ENCODE measurements at regions not wholly inside any gene's neighbourhood (a gene's known extent, or its start where the extent isn't known, plus 50 kb on each side); places are given as distances from the start of the nearest gene placed in this dataset.

- Mint-ChIP-seq H3K9me3 (peaks cover 15% of the 10 kb centered on the region), H3K36me3 (ENCODE audit: low read depth) (no peaks in the 10 kb centered on the region)
Measured at GRCh38 chr2:120673205-120673550, 62.5 kb upstream of the GLI2 start.

GRCh38 chr2:120673571-120674061 is 62.1 kb upstream of the GLI2 start:
- no peak overlapping the region for H3K27ac Mint-ChIP-seq
- H3K9me3 Mint-ChIP-seq: peaks cover 11% of the 10 kb centered on the region
- no peak for TF ChIP-seq CTCF (IDR thresholded peaks at IDR 0.05)
- H3K36me3 Mint-ChIP-seq (ENCODE audit: low read depth): no peaks in the 10 kb centered on the region
- DNase-seq: no peak
- peaks cover 4% of the 10 kb centered on the region for H3K4me1 Mint-ChIP-seq
- H3K4me3 Mint-ChIP-seq: no peak overlapping the region
- peaks cover 94% of the 10 kb centered on the region for H3K27me3 Mint-ChIP-seq (ENCODE audit: low read depth, poor library complexity)

More at GRCh38 chr2:120673205-120673550, 62.5 kb upstream of the GLI2 start:
- no peak for DNase-seq
- Mint-ChIP-seq H3K27ac (no peak overlapping the region), H3K27me3 (ENCODE audit: low read depth, poor library complexity) (peaks cover 96% of the 10 kb centered on the region), H3K4me3 (no peak overlapping the region), H3K4me1 (peaks cover 4% of the 10 kb centered on the region)
- no peak for TF ChIP-seq CTCF (IDR thresholded peaks at IDR 0.05)

- Mint-ChIP-seq H3K9me3 (peaks cover 4% of the 10 kb centered on the region), H3K4me3 (no peak overlapping the region), H3K27me3 (ENCODE audit: low read depth, poor library complexity) (peaks cover 93% of the 10 kb centered on the region), H3K4me1 (peaks cover under 1% of the 10 kb centered on the region), H3K27ac (no peak overlapping the region), H3K36me3 (ENCODE audit: low read depth) (no peaks in the 10 kb centered on the region)
- no peak for DNase-seq
- TF ChIP-seq CTCF (IDR thresholded peaks at IDR 0.05): no peak
Measured at GRCh38 chr2:120674246-120675170, 61.2 kb upstream of the GLI2 start.

- no peak overlapping the region for H3K27ac Mint-ChIP-seq
- H3K36me3 Mint-ChIP-seq (ENCODE audit: low read depth): no peaks in the 10 kb centered on the region
- H3K9me3 Mint-ChIP-seq: peaks cover 4% of the 10 kb centered on the region
- no peak overlapping the region for H3K4me3 Mint-ChIP-seq
- H3K27me3 Mint-ChIP-seq (ENCODE audit: low read depth, poor library complexity): peaks cover 93% of the 10 kb centered on the region
- no peaks in the 10 kb centered on the region for H3K4me1 Mint-ChIP-seq
- peak; percentile 79 for DNase-seq
- TF ChIP-seq CTCF (IDR thresholded peaks at IDR 0.05): peak; percentile 73
Measured at GRCh38 chr2:120675460-120676130, 60.1 kb upstream of the GLI2 start.

- no peaks in the 10 kb centered on the region for H3K4me1 Mint-ChIP-seq
- H3K27me3 Mint-ChIP-seq (ENCODE audit: low read depth, poor library complexity): peaks cover 96% of the 10 kb centered on the region
- no peak overlapping the region for H3K27ac Mint-ChIP-seq
- DNase-seq: no peak
- H3K9me3 Mint-ChIP-seq: peaks cover 4% of the 10 kb centered on the region
- no peak for TF ChIP-seq CTCF (IDR thresholded peaks at IDR 0.05)
- no peaks in the 10 kb centered on the region for H3K36me3 Mint-ChIP-seq (ENCODE audit: low read depth)
- H3K4me3 Mint-ChIP-seq: no peak overlapping the region
Measured at GRCh38 chr2:120677221-120677620, 58.4 kb upstream of the GLI2 start.
